HK-2 (cell line): ENCODE measurements at regions not wholly inside any gene's neighbourhood (a gene's known extent, or its start where the extent isn't known, plus 50 kb on each side); places are given as distances from the start of the nearest gene placed in this dataset.
"Not testable (repeated sequence)": the region's sequence is repeated elsewhere in the genome, so short reads cannot be mapped to it uniquely, and the experiment has no call there.

Source experiments
- DNase-seq: peaks from one replicate; pipeline ENCODE4 v3.0.0-alpha.2; 2018; ENCODE audit not compliant: unreplicated experiment

DNA sequence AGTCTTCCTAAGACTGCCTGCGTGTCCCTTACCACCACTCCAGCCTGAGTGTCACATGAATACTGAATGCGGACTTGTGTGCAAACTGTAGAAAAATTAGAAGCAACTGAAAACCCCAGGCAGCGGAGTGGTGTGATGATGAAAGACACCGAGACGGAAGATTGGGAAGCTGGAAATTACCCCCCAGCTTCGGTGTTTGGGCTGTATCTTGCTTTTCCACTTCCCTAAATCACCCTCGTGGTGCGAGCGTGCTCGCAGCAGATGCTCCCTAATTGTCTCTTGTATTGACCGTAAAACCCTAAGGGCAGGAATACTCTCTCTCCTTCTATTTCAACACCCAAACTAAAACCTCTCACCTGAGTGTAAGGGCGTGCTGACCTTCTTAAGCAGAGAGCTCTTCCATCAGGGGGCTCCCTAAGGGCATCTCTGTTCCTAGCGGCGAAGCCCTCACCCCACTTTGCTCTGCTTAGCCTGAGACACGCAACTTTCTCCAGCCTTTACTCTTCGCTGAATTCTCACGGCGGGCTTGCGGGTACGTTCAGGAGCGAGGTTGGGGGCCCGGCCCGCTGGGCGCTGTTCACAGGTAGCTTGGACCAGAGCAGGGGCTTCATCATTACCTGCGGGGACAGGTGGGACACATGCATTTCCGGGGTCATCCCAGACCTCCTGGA, 62.4 kb downstream of the CRYBB2 start:
- no peak for DNase-seq

DNA sequence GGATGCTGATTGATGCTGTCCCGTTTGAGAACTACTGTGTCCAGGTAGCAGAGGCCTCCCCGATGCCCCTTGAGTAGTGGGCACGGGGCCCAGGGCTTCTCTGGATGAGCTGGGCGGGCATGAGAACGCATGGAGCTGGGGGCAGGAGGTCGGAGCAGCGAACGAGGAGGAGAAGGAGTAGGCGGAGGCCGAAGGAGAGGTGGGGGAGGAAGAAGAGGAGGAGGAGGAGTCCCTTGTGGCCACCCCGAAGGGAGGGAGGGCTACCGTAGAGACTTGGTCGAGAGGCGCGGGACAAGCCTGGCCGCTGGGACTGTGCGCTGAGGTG, 62.9 kb downstream of the CRYBB2 start:
- no peak for DNase-seq

DNA sequence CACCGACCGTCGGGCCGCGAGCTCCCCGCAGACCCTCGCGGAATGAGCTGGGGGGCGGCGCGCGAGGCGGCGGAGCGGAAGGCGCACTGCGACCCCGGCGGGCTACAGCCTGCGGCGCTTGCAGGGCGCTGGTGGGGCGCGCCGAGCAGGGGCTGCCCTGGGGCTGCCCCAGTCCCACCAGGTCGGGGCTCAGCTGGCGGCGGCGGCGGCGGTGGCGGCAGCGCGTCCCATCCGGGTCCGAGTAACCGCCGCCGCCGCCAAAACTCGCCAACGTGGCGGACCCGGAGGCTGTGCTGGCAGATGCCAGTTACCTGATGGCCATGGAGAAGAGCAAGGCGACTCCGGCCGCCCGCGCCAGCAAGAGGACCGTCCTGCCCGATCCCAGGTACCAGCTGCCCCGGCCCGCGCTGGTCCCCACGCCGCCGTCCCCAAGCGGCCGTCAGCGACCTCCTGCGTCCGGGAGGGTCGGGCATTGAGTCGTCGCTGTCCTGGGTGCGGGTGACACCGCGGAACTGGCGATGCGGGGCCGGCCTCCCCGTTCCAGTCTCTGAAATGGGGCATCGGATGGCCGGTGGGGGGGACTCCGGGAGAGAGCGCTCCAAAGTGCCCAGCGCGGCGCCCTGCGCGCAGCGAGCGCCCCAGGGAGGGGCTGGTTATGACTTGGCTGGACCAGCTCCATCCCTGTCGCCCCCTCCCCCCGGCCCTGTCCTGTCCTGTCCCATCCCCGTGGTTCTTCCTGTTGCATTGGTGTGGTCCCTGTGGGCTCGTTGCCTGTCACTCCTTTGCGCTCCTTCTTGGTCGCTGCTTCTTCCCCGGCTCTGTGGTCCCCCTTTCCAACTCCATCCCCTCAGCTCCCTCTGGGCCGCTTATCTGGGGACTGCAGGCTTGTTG, 63.5 kb downstream of the CRYBB2 start:
- no peak for DNase-seq

DNA sequence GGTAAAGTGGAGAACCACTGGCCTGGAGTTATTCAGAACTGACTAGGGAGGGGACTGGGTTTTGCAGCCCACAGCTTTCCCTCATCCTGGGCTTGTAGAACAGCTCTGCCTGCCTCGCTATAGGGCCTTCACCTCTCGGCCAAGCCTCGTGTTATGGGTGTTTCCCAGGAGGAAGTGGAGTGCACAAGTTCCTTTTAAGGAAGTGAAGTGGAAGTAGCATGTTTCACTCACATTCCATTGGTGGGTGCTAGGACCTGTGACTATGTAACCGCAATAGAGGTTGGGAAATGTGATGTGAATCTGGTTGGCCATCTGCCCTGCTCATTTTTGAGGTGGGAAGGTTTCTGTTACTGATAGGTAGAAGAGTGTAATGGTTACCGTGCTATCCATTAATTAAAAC, 69.0 kb downstream of the CRYBB2 start:
- DNase-seq, result not testable (repeated sequence)

DNA sequence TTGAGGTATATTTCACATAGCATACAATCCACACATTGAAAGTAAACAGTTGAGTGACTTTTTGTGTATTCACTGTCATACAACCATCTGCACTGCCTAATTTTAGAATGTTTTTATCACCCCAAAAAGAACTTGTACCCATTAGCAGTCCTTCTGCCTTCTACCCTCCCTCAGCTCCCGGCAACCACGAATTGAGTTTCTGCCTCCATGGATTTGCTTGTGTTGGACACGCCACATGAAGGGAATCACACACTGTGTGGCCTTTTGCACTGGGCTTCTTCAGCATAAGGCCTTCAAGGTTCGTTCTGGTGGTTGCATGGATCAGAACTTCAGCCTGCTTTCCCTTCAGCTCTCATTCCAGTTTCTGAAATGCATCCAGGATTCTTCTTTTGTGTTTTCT, 82.5 kb downstream of the CRYBB2 start:
- DNase-seq, result not testable (repeated sequence)

DNA sequence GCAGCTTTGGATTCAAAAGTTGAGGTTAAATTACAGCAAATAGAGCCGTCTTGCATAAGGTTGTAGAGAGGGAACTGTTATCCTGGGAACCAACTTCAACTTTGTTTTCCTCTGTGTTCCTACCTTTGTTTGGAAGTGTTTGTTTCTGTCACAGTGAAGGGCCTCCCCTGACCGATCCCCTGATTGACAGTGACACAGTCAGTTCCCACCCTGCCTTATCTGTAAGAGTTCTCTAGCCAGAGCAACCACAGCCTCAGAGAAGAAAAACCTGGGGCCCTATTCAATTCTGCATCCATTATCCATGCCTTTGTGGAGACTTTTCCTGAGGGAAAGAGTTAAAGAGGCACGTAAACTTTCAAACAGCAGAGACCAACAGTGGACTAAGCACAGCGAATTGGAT, 90.1 kb downstream of the CRYBB2 start:
- DNase-seq, result not testable (repeated sequence)

DNA sequence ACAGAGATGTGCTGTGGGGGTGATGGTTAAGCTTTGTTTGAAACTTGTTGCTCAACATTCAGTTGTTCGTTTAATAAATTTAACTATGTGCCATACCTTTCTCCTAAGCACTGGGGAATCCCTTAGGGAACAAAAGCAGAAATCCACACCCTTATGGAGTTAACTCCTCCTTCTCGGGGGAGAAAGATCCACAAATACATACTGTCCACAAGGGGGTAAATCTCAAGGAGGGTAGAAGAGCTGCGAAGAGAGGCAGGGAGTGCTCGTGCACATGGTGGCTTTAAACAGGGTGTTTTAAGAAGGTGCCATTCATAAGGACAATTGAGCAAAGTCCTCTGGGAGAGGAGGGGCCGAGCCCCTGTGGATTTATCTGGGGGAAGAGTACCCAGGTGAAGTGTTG, 92.5 kb downstream of the CRYBB2 start:
- not testable (repeated sequence) for DNase-seq

DNA sequence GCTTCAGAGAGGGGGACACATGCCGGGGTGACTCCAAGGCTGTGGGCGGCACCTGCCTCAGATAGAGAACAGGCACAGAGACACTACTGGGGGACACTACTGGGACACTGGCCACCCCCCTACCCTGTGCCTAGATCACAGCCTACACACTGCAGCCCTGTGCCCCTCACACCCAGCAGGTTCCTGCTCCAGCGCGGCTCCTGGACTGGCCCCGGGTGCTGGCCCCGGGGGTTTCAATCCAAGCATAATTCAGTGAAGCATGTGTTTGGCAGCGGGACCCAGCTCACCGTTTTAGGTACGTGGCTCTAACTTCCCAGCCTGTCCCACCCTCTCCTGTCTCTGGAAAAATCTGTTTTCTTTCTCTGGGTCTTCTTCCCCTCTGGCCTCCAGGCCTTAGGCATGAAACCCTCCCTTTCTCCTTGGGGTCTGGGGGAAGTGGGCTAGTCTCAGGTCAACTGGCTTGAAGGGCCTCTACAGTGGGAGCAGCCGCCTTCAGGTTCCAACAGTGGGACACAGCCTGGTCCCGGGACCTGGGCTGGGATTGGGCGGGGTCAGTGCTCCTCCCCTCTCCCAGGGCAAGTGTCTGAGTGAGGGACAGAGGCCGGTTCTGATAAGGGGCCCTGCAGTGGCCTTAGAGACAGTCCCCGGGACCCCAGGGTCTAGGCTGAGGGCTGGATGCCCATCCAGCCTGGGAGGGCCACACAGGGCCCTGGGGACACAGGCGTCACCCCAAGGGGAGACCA, 98.8 kb downstream of the CRYBB2 start:
- no peak for DNase-seq

DNA sequence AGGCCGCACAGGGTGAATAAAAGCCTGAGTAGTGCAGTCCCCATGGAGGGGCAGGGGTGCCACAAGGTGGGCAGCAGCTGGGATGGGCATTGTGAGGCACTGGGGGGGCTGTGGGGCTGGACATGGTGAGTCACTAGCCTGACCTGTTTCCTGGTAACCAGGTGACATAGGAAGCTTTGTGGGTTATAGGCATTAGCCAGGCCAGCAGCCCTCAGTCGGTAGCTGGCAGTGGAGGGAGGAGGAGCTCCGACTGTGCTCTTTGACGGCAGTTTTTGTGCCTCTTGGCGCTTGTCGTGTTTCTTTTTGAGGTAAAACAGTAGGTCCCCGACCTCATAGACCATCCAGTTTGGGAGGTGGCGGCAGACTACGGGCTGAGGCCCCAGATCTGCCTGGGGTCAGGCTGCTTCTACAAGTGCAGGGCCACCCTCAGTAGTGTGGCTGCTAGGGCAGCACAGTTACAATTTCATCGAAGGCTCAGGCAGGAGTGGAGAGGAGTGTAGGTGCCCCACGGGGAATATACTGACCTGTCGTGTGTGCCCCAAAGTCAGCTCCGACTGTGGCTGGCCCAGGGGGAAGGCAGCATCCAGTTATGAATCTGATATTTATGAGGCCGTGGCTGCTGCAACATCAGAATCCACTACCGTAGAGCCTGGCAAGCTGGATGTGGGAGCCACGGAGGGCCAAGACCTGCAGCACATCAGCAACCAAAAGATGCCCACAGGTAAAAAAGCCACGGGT, 107.7 kb downstream of the CRYBB2 start:
- DNase-seq, result no peak

DNA sequence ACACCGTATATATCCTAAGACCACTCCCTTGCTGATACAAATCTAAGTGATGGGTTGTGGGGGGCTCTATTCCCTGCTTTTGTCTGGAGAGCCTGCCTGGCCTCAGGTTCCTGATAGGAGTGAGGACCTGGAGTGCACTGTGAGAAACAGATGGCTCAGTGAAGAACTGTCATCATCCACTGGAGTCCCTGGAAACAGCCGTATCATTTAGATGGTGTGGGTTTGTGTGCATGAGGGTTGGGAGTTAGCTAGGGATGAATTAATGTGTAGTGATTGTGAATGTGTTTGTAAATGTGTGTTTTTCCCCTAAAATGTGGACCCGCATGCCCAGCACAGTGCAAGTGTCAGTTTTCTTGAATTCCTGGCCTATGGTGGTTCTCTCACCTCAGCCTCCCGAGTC, 111.6 kb downstream of the CRYBB2 start:
- no peak for DNase-seq

DNA sequence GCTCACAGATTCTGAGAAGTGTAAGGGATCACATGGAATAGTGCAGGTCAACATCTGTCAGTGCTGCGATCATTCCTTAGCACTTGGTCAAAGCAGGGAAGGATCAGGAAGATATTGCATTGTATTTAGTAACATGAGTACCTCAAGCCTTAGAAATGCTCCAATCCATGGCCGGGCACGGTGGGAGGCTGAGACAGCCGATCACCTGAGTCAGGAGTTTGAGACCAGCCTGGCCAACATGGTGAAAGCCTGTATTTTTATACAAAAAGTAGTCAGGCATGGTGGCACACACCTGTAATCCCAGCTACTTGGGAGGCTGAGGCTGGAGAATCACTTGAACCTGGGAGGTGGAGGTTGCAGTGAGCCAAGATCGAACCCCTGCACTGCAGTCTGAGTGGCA, 112.5 kb downstream of the CRYBB2 start:
- DNase-seq, result not testable (repeated sequence)

DNA sequence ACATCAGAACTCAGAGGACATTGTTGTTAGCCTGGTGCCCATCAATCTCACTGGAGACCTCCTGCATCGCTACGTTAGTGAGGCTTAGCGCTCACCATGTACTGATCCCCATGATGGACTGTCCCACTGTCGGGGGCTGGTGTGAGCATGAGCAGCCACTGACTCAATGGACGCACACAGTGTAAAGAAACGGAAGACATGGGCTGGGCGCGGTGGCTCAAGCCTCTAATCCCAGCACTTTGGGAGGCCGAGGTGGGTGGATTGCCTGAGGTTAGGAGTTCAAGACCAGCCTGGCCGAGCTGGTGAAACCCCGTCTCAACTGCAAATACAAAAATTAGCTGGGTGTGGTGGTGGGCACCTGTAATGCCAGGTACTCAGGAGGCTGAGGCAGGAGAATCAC, 112.9 kb downstream of the CRYBB2 start:
- DNase-seq, result no peak

DNA sequence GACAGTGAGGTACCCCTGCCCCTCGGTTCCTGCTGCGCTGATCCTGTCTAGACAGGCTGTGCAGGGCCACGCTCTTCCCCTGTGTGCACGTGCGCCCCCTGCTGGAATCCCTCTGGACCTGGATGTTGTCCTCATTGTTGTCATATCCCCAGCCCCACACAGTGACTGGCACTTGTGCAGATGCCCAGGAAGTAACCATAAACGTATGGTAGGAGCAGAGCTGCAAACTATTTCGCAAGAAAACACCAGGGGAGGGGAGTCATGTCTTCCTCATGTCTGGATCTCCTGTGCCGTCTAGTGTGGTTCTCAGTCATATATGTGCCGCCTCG, 114.7 kb downstream of the CRYBB2 start:
- peak; percentile 29 for DNase-seq

DNA sequence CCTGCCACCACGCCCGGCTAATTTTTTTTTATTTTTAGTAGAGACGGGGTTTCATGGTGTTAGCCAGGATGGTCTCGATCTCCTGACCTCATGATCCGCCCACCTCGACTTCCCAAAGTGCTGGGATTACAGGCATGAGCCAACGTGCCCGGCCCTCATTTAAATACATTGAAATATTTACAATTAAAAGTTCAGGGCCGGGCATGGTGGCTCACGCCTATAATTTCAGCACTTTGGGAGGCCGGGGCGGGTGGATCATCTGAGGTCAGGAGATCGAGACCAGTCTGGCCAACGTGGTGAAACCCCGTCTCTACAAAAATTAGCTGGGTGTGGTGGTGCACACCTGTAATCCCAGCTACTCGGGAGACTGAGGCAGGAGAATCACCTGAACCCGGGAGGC, 115.2 kb downstream of the CRYBB2 start:
- not testable (repeated sequence) for DNase-seq

DNA sequence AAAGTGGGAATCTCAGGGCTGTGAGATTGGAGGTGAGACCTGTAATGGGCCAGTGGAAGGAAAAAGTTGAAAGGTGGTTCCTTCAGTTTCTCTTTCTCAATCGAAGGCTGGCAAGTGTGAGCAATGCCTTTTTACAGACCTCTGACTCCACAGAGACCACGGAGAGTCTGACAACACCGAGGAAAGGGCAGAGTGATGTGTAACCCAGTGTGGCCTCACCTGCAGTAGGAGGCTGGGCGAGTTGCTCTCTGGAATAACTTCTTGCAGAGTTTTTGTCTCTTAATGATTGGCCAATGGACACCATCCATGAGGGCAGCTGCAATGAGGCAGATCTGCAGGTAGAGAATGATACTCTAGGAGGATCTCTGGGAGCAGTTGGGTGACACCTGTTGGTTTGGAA, 115.8 kb downstream of the CRYBB2 start:
- DNase-seq, result not testable (repeated sequence)

DNA sequence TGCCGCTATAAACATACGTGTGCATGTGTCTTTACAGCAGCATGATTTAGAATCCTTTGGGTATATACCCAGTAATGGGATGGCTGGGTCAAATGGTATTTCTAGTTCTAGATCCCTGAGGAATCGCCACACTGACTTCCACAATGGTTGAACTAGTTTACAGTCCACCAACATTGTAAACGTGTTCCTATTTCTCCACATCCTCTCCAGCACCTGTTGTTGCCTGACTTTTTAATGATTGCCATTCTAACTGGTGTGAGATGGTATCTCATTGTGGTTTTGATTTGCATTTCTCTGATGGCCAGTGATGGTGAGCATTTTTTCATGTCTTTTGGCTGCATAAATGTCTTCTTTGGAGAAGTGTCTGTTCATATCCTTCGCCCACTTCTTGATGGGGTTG, 121.1 kb downstream of the CRYBB2 start:
- not testable (repeated sequence) for DNase-seq

DNA sequence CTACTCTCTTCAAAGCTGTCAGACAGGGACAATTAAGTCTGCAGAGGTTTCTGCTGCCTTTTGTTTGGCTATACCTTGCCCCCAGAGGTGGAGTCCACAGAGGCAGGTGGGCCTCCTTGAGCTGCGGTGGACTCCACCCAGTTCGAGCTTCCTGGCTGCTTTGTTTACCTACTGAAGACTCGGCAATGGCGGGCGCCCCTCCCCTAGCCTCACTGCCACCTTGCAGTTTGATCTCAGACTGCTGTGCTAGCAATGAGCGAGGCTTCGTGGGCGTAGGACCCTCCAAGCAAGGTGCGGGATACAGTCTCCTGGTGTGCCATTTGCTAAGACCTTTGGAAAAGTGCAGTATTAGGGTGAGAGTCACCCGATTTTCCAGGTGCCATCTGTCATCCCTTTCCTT, 124.9 kb downstream of the CRYBB2 start:
- DNase-seq, result not testable (repeated sequence)

DNA sequence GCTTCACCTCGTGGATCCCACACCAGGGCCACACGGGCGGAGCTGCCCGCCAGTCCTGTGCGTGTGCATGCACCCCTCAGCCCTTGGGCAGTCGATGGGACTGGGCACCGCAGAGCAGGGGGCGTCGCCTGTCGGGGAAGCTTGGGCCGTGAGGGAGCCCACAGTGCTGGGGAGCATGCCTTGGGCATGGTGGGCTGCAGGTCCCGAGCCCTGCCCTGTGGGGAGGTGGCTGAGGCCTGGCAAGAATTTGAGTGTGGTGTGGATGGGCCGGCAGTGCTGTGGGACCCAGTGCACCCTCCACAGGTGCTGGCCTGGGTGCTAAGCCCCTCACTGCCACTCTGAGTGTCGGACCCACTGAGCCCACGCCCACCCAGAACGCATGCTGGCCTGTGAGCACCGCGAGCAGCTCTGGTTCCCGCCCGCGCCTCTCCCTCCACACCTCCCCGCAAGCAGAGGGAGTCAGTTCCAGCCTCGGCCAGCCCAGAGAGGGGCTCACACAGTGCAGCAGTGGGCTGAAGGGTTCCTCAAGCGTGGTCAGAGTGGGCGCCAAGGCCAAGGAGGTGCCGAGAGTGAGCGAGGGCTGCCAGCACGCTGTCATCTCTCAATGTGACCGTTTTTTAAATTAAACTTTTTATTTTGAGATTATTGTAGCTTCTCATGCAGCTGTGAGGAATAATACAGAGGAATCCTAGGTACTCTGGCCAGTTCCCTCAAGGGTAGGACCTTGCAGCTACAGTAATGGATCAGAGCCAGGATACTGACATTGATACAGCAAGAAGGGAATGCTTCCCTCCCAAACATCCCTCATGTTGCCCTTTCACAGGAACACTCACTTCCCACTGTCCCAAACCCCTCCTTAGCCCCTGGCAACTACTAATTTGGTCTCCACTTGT, 127.7 kb downstream of the CRYBB2 start:
- DNase-seq, result no peak

DNA sequence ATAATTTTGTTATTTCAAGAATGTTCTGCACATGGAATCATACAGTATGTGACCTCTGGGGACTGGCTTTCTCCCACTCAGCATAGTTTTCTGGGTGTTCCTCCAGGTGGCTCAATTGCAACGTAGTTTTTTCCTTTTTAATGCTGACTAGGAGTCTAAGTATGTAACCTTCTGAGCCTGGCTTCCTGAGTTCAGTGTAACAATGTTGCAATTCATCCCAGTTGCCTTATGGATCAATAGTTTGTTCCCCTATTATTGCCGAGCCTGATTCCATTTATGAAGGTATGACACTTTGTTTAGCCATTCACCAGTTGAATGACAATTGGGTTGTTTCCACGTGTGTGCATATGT, 128.3 kb downstream of the CRYBB2 start:
- no peak for DNase-seq

DNA sequence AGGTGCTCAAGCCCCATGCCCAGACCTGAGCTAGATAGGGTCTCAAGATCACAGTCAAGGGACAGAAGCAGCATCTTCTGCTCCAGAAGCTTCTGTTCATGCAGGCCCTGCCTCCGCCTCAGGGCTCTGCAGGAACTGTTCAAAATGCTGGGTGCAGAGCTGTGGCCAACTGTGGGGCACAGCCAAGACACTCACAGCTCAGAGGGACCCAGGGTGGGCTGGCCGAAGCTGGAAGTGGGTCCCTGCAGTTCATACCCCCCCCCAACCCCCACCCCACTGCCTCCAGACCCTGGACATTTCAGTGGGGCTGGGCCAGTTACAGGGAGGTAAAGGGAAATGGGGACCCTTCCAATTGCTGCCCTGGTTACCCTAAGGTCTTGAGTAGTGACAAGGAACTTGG, 129.0 kb downstream of the CRYBB2 start:
- DNase-seq, result no peak

DNA sequence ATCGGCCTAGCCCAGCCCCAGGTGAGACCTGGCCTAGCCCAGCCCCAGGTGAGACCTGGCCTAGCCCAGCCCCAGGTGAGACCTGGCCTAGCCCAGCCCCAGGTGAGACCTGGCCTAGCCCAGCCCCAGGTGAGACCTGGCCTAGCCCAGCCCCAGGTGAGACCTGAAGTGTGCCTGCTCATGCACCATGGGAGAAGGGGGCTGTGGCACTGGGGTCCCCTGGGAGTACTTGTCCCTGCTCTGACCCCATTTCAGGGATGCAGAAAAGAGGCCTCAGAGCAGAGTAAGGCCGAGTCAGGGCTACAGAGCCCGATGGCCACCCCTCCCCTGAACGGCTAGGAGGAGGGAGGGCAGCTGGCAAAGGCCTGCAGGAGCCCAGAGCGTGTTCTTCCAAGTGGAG, 129.6 kb downstream of the CRYBB2 start:
- DNase-seq, result not testable (repeated sequence)
